SK-N-SH treated with all-trans-retinoic acid at 6 μM for 48 hours (cell line): ENCODE measurements at regions not wholly inside any gene's neighbourhood (a gene's known extent, or its start where the extent isn't known, plus 50 kb on each side); places are given as distances from the start of the nearest gene placed in this dataset.

Source experiments
- ATAC-seq: fragments of 200-7000 bp; cut with Tn5 transposase; 3 replicates; pipeline ENCODE4 v1.9.1; 2020; ENCODE audit warnings: mild to moderate bottlenecking, moderate library complexity
- ARNTL ChIP-seq: fragments of 450-650 bp; formaldehyde crosslinking; IDR thresholded peaks from 2 replicates; pipeline ENCODE4 v1.5.0; 2020; ENCODE audit warnings: low read depth, mild to moderate bottlenecking, moderate library complexity, borderline replicate concordance
- BACH2 ChIP-seq: fragments of 250-450 bp; sonication (Bioruptor Pico); IDR thresholded peaks from 2 replicates; pipeline ENCODE4 v1.9.0; 2021; ENCODE audit warnings: mild to moderate bottlenecking, borderline replicate concordance
- CSDC2 ChIP-seq: fragments of 250-450 bp; sonication (Bioruptor Pico); IDR thresholded peaks from 2 replicates; pipeline ENCODE4 v1.5.0; 2020; ENCODE audit warnings: mild to moderate bottlenecking, moderate library complexity
- CSRNP3 ChIP-seq: fragments of 250-450 bp; sonication (Bioruptor Pico); IDR thresholded peaks from 2 replicates; pipeline ENCODE4 v1.5.1; 2021; ENCODE audit warnings: mild to moderate bottlenecking, moderate library complexity
- ESRRG ChIP-seq: fragments of 250-450 bp; sonication (Bioruptor Pico); IDR thresholded peaks from 2 replicates; pipeline ENCODE4 v1.6.1; 2021; ENCODE audit warnings: mild to moderate bottlenecking
- GLIS3 ChIP-seq: fragments of 250-450 bp; sonication (Bioruptor Pico); IDR thresholded peaks from 2 replicates; pipeline ENCODE4 v1.5.0; 2020; ENCODE audit warnings: mild to moderate bottlenecking, moderate library complexity
- ISL1 ChIP-seq: fragments of 250-450 bp; sonication (Bioruptor Pico); IDR thresholded peaks from 2 replicates; pipeline ENCODE4 v2.1.2; 2022; ENCODE audit warnings: mild to moderate bottlenecking, moderate library complexity
- OSR1 ChIP-seq: fragments of 250-450 bp; sonication (Bioruptor Pico); IDR thresholded peaks from 2 replicates; pipeline ENCODE4 v1.8.0; 2022; ENCODE audit warnings: moderate library complexity, mild to moderate bottlenecking, inconsistent platforms
- POU6F1 ChIP-seq: fragments of 250-450 bp; sonication (Bioruptor Pico); IDR thresholded peaks from 2 replicates; pipeline ENCODE4 v1.8.0; 2021; ENCODE audit warnings: low read depth, mild to moderate bottlenecking, moderate library complexity, borderline replicate concordance
- PPARA ChIP-seq: fragments of 250-450 bp; sonication (Bioruptor Pico); IDR thresholded peaks from 2 replicates; pipeline ENCODE4 v1.5.0; 2020; ENCODE audit warnings: mild to moderate bottlenecking, borderline replicate concordance
- RARB ChIP-seq: fragments of 250-450 bp; sonication (Bioruptor Pico); IDR thresholded peaks from 2 replicates; pipeline ENCODE4 v1.8.0; 2021; ENCODE audit warnings: mild to moderate bottlenecking, moderate library complexity
- SNAI2 ChIP-seq: fragments of 250-450 bp; sonication (Bioruptor Pico); IDR thresholded peaks from 2 replicates; pipeline ENCODE4 v1.5.0; 2020; ENCODE audit warnings: mild to moderate bottlenecking, moderate library complexity
- TCF4 ChIP-seq: fragments of 250-450 bp; sonication (Bioruptor Pico); IDR thresholded peaks from 2 replicates; pipeline ENCODE4 v1.8.0; 2021; ENCODE audit warnings: mild to moderate bottlenecking, moderate library complexity, borderline replicate concordance
- TOX ChIP-seq: fragments of 250-450 bp; sonication (Bioruptor Pico); IDR thresholded peaks from 2 replicates; pipeline ENCODE4 v1.8.0; 2021; ENCODE audit warnings: mild to moderate bottlenecking, moderate library complexity, borderline replicate concordance
- TSHZ2 ChIP-seq: fragments of 250-450 bp; sonication (Bioruptor Pico); IDR thresholded peaks from 2 replicates; pipeline ENCODE4 v1.5.0; 2020; ENCODE audit warnings: mild to moderate bottlenecking, moderate library complexity
- ZC3H10 ChIP-seq: fragments of 250-450 bp; sonication (Bioruptor Pico); IDR thresholded peaks from 2 replicates; pipeline ENCODE4 v1.5.1; 2021; ENCODE audit warnings: mild to moderate bottlenecking, moderate library complexity
- ZFP3 ChIP-seq: fragments of 250-450 bp; sonication (Bioruptor Pico); IDR thresholded peaks from 2 replicates; pipeline ENCODE4 v1.5.0; 2020; ENCODE audit warnings: mild to moderate bottlenecking, moderate library complexity
- ZFP30 ChIP-seq: fragments of 450-650 bp; formaldehyde crosslinking; IDR thresholded peaks from 2 replicates; pipeline ENCODE4 v1.5.0; 2022; ENCODE audit warnings: mild to moderate bottlenecking, moderate library complexity
- ZNF565 ChIP-seq: fragments of 450-650 bp; formaldehyde crosslinking; conservative IDR thresholded peaks from 2 replicates; pipeline ENCODE4 v1.5.0; 2020; ENCODE audit warnings: low read depth, mild to moderate bottlenecking, moderate library complexity
- ZNF70 ChIP-seq: fragments of 450-650 bp; formaldehyde crosslinking; IDR thresholded peaks from 2 replicates; pipeline ENCODE4 v1.5.0; 2020; ENCODE audit warnings: mild to moderate bottlenecking, moderate library complexity

GRCh38 chr13:74571811-74572210, 437.6 kb upstream of the KLF12 start (continued):
- TF ChIP-seq PPARA (CRISPR knock-in tag): no peak
- no peak for TF ChIP-seq ESRRG
- TF ChIP-seq GLIS3 (CRISPR knock-in tag): no peak
- no peak for TF ChIP-seq OSR1 (CRISPR knock-in tag)
- no peak for TF ChIP-seq TSHZ2 (CRISPR knock-in tag)

- no peak for ATAC-seq
- TF ChIP-seq TCF4 (CRISPR knock-in tag) (no peak), SNAI2 (CRISPR knock-in tag) (no peak), ZNF565 (CRISPR knock-in tag) (no peak), ESRRG (no peak), OSR1 (CRISPR knock-in tag) (no peak), TOX (no peak), TSHZ2 (CRISPR knock-in tag) (no peak), BACH2 (no peak), ZFP3 (no peak)
These were observed 436.6 kb upstream of the KLF12 start for GRCh38 chr13:74570834-74571233.

GRCh38 chr13:74570046-74570445, 435.8 kb upstream of the KLF12 start:
- TF ChIP-seq GLIS3 (CRISPR knock-in tag) (no peak), TOX (no peak)
- ATAC-seq: no peak

- no peak for ATAC-seq
- TF ChIP-seq ZFP30 (CRISPR knock-in tag): no peak
- TF ChIP-seq GLIS3 (CRISPR knock-in tag): no peak
- TF ChIP-seq RARB: no peak
- no peak for TF ChIP-seq ZC3H10 (CRISPR knock-in tag)
- no peak for TF ChIP-seq OSR1 (CRISPR knock-in tag)
- no peak for TF ChIP-seq ARNTL (CRISPR knock-in tag)
- no peak for TF ChIP-seq ISL1 (CRISPR knock-in tag)
- TF ChIP-seq ZNF70: no peak
- no peak for TF ChIP-seq POU6F1
- no peak for TF ChIP-seq CSRNP3 (CRISPR knock-in tag)
- TF ChIP-seq, all 23 proteins: peak for 0
These were observed 435.0 kb upstream of the KLF12 start for GRCh38 chr13:74569251-74569650.

- no peak for ATAC-seq
- TF ChIP-seq POU6F1 (no peak), TCF4 (CRISPR knock-in tag) (no peak), ZFP3 (no peak), ZFP30 (CRISPR knock-in tag) (no peak), ARNTL (CRISPR knock-in tag) (no peak), CSDC2 (CRISPR knock-in tag) (no peak), CSRNP3 (CRISPR knock-in tag) (no peak), ISL1 (CRISPR knock-in tag) (no peak), GLIS3 (CRISPR knock-in tag) (no peak), TSHZ2 (CRISPR knock-in tag) (no peak)
These were observed 433.3 kb upstream of the KLF12 start for GRCh38 chr13:74567485-74567884.
